ENCODE measurements at regions not wholly inside any gene's neighbourhood (a gene's known extent, or its start where the extent isn't known, plus 50 kb on each side); places are given as distances from the start of the nearest gene placed in this dataset.

GRCh38 chr18:39796393-39796792, 2158.6 kb upstream of the PIK3C3 start:
- Histone ChIP-seq H3K4me1 (ENCODE audit: control insufficient read depth, low read length) (no peaks in the 10 kb centered on the region), H3K27ac (ENCODE audit: low read depth, low read length) (no peak overlapping the region), H3K9me3 (ENCODE audit: control insufficient read depth, insufficient read depth, low read length) (peaks cover 21% of the 10 kb centered on the region), H3F3A (ENCODE audit: control insufficient read depth, insufficient read depth) (peaks cover 5% of the 10 kb centered on the region), H3K36me3 (ENCODE audit: control insufficient read depth, low read length) (no peaks in the 10 kb centered on the region), H3K27me3 (ENCODE audit: control insufficient read depth, low read length) (no peaks in the 10 kb centered on the region), H3K79me2 (ENCODE audit: control insufficient read depth, low read length) (no peaks in the 10 kb centered on the region), H4K20me1 (ENCODE audit: control insufficient read depth, insufficient read depth, low read depth, low read length) (no peaks in the 10 kb centered on the region), H3K9me2 (replicated peaks; ENCODE audit: control insufficient read depth, low read length) (no peaks in the 10 kb centered on the region), H3K4me2 (ENCODE audit: low read length) (no peak overlapping the region), H3K4me3 (ENCODE audit: low read length) (no peak overlapping the region)
- TF ChIP-seq EZH2phosphoT487 (IDR thresholded peaks at IDR 0.05; ENCODE audit: borderline replicate concordance, low read length), result no peak
- TF ChIP-seq, protein P1, sequence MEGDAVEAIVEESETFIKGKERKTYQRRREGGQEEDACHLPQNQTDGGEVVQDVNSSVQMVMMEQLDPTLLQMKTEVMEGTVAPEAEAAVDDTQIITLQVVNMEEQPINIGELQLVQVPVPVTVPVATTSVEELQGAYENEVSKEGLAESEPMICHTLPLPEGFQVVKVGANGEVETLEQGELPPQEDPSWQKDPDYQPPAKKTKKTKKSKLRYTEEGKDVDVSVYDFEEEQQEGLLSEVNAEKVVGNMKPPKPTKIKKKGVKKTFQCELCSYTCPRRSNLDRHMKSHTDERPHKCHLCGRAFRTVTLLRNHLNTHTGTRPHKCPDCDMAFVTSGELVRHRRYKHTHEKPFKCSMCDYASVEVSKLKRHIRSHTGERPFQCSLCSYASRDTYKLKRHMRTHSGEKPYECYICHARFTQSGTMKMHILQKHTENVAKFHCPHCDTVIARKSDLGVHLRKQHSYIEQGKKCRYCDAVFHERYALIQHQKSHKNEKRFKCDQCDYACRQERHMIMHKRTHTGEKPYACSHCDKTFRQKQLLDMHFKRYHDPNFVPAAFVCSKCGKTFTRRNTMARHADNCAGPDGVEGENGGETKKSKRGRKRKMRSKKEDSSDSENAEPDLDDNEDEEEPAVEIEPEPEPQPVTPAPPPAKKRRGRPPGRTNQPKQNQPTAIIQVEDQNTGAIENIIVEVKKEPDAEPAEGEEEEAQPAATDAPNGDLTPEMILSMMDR (IDR thresholded peaks at IDR 0.05; ENCODE audit: low read depth, low read length, poor library complexity, severe bottlenecking), result no peak

DNA sequence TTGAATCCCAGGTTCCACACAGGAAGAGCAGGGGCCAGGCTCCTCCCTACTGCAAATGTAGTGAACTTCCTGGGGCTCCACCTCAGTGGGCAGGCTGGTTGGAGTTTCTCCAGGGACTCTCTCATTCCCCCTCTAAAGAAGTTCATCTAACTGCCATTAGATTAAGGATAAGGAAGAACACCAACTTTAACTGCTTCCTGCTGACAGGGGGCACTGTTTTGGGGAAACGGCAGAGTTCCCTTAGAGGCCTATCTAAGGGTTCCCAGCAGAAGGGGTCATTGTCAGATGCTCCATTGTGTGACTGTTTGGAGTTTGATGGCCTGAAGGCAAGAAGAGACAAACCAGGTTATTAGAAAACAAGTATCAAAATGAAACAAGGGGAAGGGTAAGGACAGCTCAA, 2159.7 kb upstream of the PIK3C3 start:
- Histone ChIP-seq H3K27ac (ENCODE audit: low read depth, low read length) (no peak overlapping the region), H3F3A (ENCODE audit: control insufficient read depth, insufficient read depth) (no peaks in the 10 kb centered on the region), H3K36me3 (ENCODE audit: control insufficient read depth, low read length) (no peaks in the 10 kb centered on the region), H4K20me1 (ENCODE audit: control insufficient read depth, insufficient read depth, low read depth, low read length) (no peaks in the 10 kb centered on the region), H3K79me2 (ENCODE audit: control insufficient read depth, low read length) (no peaks in the 10 kb centered on the region), H3K9me3 (ENCODE audit: control insufficient read depth, insufficient read depth, low read length) (peaks cover 10% of the 10 kb centered on the region), H3K4me2 (ENCODE audit: low read length) (no peak overlapping the region), H3K4me1 (ENCODE audit: control insufficient read depth, low read length) (no peaks in the 10 kb centered on the region), H3K27me3 (ENCODE audit: control insufficient read depth, low read length) (no peaks in the 10 kb centered on the region), H3K9me2 (replicated peaks; ENCODE audit: control insufficient read depth, low read length) (no peaks in the 10 kb centered on the region), H3K4me3 (ENCODE audit: low read length) (no peak overlapping the region)
- TF ChIP-seq, protein P1 (IDR thresholded peaks at IDR 0.05; ENCODE audit: low read depth, low read length, poor library complexity, severe bottlenecking), result no peak
- no peak for TF ChIP-seq EZH2phosphoT487 (IDR thresholded peaks at IDR 0.05; ENCODE audit: borderline replicate concordance, low read length)

DNA sequence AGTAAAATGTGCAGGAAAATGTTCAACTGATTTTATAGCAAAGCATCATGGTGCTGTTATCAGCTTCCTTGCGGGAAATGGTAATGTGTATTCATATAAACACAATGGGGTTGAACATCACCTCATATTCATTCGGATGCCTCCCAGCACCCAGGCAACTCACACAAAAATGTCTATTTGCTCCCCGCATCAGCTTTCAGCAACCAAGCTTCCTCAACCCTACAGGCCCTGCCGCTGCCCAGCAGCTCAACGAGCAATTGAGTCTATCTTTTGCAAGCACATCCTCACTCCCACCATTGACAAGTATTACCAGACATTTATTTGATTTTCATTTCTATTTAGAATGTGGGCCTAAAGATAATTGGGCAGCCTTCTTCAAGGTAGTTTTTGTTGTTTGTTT, 2161.4 kb upstream of the PIK3C3 start:
- Histone ChIP-seq H4K20me1 (ENCODE audit: control insufficient read depth, insufficient read depth, low read depth, low read length) (no peaks in the 10 kb centered on the region), H3K79me2 (ENCODE audit: control insufficient read depth, low read length) (no peaks in the 10 kb centered on the region), H3K9me3 (ENCODE audit: control insufficient read depth, insufficient read depth, low read length) (peaks cover 4% of the 10 kb centered on the region), H3F3A (ENCODE audit: control insufficient read depth, insufficient read depth) (no peaks in the 10 kb centered on the region), H3K27ac (ENCODE audit: low read depth, low read length) (no peak overlapping the region), H3K9me2 (replicated peaks; ENCODE audit: control insufficient read depth, low read length) (no peaks in the 10 kb centered on the region), H3K4me3 (ENCODE audit: low read length) (no peak overlapping the region), H3K4me2 (ENCODE audit: low read length) (no peak overlapping the region), H3K27me3 (ENCODE audit: control insufficient read depth, low read length) (no peaks in the 10 kb centered on the region), H3K4me1 (ENCODE audit: control insufficient read depth, low read length) (no peaks in the 10 kb centered on the region), H3K36me3 (ENCODE audit: control insufficient read depth, low read length) (no peaks in the 10 kb centered on the region)
- no peak for TF ChIP-seq EZH2phosphoT487 (IDR thresholded peaks at IDR 0.05; ENCODE audit: borderline replicate concordance, low read length)
- TF ChIP-seq, protein P1 (IDR thresholded peaks at IDR 0.05; ENCODE audit: low read depth, low read length, poor library complexity, severe bottlenecking), result no peak

DNA sequence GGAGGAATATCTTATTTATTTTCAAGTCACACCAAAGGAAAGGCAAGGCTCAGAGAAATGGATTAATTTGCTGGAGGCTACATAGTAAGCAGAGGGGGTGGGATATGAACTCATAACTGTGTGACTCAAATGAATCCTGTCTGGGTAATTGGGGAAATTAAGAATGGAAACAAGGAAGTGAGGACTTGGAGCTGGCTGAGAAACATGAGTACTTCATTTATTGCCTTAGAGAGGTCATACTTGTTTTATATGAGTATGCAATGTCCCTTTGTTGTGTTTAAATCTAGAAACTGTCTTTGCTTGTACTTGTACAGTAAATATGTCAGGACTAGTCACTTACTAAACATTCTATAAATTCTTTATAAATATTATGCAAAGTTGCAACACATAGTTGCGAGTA, 2166.7 kb upstream of the PIK3C3 start:
- no peak overlapping the region for H3K4me2 ChIP-seq (ENCODE audit: low read length)
- no peaks in the 10 kb centered on the region for H3K36me3 ChIP-seq (ENCODE audit: control insufficient read depth, low read length)
- no peaks in the 10 kb centered on the region for H3F3A ChIP-seq (ENCODE audit: control insufficient read depth, insufficient read depth)
- no peaks in the 10 kb centered on the region for H3K4me1 ChIP-seq (ENCODE audit: control insufficient read depth, low read length)
- no peaks in the 10 kb centered on the region for H3K9me2 ChIP-seq (replicated peaks; ENCODE audit: control insufficient read depth, low read length)
- 0 out of 2 replicates have a peak, but pooled peaks cover under 1% of the 10 kb centered on the region for H3K9me3 ChIP-seq (ENCODE audit: control insufficient read depth, insufficient read depth, low read length)
- H4K20me1 ChIP-seq (ENCODE audit: control insufficient read depth, insufficient read depth, low read depth, low read length), result no peaks in the 10 kb centered on the region
- TF ChIP-seq EZH2phosphoT487 (IDR thresholded peaks at IDR 0.05; ENCODE audit: borderline replicate concordance, low read length), result no peak
- TF ChIP-seq, protein P1 (IDR thresholded peaks at IDR 0.05; ENCODE audit: low read depth, low read length, poor library complexity, severe bottlenecking), result no peak
- no peak overlapping the region for H3K27ac ChIP-seq (ENCODE audit: low read depth, low read length)
- no peak overlapping the region for H3K4me3 ChIP-seq (ENCODE audit: low read length)
- H3K27me3 ChIP-seq (ENCODE audit: control insufficient read depth, low read length), result no peaks in the 10 kb centered on the region
- H3K79me2 ChIP-seq (ENCODE audit: control insufficient read depth, low read length), result no peaks in the 10 kb centered on the region

All from DOHH2 (cell line).